ENCODE measurements at regions not wholly inside any gene's neighbourhood (a gene's known extent, or its start where the extent isn't known, plus 50 kb on each side); places are given as distances from the start of the nearest gene placed in this dataset.
A peak's percentile ranks its signal among the peaks of the same experiment; 100 is the strongest.
"Not testable (repeated sequence)": the region's sequence is repeated elsewhere in the genome, so short reads cannot be mapped to it uniquely, and the experiment has no call there.

GRCh38 chr6:165181951-165182414 lies 127.4 kb downstream of the C6orf118 start:
- intact Hi-C loops (cut with DNase I), result no loop called here
- ATAC-seq (no peak), DNase-seq (ENCODE audit: missing footprints) (peak; percentile 63)

DNA sequence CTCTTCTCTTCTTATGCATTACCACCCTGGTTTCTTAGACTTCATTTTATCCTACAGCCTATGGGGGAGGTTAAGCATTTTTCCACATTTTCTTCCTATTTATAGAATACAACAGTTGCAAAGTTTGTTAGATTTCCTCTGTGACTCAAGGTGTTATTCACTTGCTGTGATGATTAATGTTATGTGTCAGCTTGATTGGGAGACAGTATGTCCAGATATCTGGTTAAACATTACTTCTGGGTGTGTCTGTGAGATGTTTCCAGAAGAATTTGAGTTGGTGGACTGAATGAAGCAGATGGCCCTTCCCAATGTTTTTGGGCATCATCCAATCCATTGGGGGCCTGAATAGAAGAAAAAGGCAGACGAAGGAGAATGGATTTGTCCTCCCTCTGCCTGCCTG lies 131.3 kb downstream of the C6orf118 start:
- ATAC-seq (no peak), DNase-seq (ENCODE audit: missing footprints) (no peak)
- intact Hi-C loops (cut with DNase I), result no loop called here

DNA sequence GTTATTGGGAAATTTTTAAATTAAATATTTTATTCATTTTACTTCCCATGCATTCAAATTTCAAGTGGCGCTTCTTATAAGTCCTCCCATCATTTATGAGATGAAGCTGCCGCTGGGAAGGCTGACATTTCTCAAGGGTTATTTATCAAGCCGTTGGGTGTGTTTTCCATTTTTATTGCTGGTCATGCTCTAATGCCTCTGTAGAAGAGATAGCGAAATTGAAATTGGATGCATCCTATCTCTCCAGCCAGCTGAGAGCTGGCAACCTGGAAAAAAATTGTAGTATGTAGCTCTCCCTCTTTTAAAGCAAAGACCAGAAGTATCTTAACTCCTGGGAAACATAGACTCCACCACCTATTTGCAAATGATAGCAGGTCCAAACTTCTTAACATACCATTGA lies 135.9 kb downstream of the C6orf118 start:
- no peak for ATAC-seq
- DNase-seq (ENCODE audit: missing footprints), result no peak
- intact Hi-C loops (cut with DNase I), result no loop called here

GRCh38 chr6:165167861-165168260 lies 141.5 kb downstream of the C6orf118 start:
- DNase-seq (ENCODE audit: missing footprints), result no peak
- intact Hi-C loops (cut with DNase I), result no loop called here
- no peak for ATAC-seq

DNA sequence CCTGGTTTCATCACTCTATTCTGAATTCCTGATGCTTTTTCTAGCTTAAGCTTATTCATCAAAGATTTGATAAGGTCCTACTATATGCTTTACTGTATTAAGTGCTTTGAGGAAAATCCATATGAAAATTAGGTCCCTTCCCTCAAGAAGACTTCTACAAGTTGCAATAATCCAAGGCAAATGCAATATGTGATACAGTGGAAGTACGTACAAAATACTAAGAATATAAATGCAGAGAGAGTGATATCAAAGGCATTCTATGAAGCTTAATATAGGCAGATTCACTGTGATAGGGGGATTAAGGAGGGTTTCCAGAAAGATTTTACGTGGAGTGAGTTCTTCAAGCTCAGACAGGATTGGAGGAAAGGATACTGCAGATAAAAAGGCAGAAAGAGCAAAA lies 142.1 kb downstream of the C6orf118 start:
- ATAC-seq, result no peak
- intact Hi-C loops (cut with DNase I), result no loop called here
- no peak for DNase-seq (ENCODE audit: missing footprints)

DNA sequence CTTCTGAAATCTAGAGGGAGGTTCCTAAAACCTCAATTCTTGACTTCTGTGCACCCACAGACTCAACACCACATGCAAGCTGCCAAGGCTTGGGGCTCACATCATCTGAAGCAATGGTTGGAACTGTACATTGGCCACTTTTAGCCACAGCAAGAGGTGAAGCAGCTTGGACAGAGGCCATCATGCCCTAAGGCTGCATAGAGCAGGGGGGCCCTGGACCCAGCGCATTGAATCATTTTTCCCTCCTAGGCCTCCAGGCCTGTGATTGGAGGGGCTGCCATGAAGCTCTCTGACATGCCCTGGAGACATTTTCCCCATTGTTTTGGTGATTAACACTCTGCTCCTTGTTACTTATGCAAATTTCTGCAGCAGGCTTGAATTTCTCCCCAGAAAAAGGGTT lies 145.9 kb downstream of the C6orf118 start:
- DNase-seq (ENCODE audit: missing footprints) (no peak), ATAC-seq (no peak)
- intact Hi-C loops (cut with DNase I), result no loop called here

DNA sequence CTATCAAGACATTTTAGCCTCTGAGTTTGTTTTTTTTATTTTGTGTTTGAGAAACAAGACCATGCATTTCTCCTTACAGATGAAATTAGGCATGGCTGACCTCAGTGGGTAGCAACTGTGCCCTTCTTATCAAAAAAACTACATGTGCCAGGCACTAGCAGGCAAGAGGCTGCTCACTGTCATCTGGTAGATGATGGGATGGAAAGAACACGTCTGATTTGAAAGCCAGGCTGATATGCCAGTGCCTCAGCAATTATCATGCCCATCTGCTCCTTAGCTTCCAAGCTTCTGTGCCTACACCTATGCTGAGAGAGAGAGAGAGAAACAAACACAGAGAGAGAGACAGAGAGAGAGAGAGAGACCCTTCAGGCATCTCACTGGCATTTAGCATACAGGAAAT lies 149.9 kb downstream of the C6orf118 start:
- ATAC-seq (no peak), DNase-seq (ENCODE audit: missing footprints) (no peak)
- intact Hi-C loops (cut with DNase I), result no loop called here

DNA sequence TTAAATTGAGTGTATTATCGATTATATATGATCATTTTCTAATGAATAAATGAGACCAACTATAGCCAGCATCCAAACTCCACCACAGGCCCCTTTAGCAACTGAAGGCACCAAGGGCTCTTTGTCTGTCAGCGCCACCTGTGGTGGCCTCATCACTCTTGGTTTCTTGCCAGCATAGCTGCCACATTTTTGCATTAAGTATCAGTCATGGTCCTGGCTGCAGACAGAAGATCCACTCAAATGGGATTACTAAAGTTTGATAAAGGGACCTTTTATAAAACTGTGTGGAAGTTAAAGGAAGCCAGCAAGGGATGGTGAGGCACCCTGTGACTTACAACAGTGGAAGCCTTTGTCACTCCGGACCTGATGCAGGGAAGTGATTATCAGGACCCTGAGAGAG lies 162.9 kb downstream of the C6orf118 start:
- no peak for ATAC-seq
- no peak for DNase-seq (ENCODE audit: missing footprints)
- intact Hi-C loops (cut with DNase I), result no loop called here

GRCh38 chr6:165135889-165136288 lies 173.5 kb downstream of the C6orf118 start:
- ATAC-seq (no peak), DNase-seq (ENCODE audit: missing footprints) (no peak)
- intact Hi-C loops (cut with DNase I), result no loop called here

DNA sequence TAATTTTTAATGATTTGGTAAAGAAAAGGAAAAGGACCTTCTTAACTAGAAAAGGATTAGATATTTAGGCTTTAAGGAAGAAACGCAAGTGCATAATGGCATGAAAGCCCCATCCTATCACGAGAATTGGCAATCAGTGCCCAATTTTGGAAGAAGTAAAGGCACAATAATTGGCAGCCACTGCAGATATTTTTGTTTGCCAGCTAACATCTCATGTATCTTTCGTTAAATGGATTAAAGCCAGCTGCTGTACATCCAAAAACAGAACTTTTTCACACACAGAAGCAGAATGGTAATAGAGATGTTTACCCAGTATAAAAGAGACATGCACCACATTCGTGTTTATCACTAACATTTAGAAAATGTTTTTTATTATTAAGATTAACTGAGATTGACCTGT lies 180.3 kb downstream of the C6orf118 start:
- DNase-seq (ENCODE audit: missing footprints) (no peak), ATAC-seq (no peak)
- intact Hi-C loops (cut with DNase I), result no loop called here

DNA sequence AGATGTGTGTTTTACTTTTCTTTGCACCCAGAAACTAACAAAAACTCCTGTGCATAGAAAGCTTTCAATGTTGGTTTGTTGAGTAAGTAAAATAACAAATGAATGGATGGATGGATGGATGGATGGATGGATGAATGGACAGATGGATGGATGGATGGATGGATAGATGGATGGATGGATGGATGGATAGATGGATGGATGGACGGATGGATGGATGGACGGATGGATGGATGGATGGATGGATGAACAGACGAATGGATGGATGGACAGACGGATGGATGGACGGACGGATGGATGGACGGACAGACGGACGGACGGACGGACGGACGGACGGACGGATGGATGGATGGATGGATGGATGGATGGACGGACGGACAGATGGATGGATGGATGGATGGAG lies 181.7 kb downstream of the C6orf118 start:
- DNase-seq (ENCODE audit: missing footprints); intact Hi-C loops (cut with DNase I); ATAC-seq: not testable (repeated sequence)

GRCh38 chr6:165124681-165125080 lies 184.7 kb downstream of the C6orf118 start:
- ATAC-seq; DNase-seq (ENCODE audit: missing footprints); intact Hi-C loops (cut with DNase I): not testable (repeated sequence)

- ATAC-seq, result no peak
- intact Hi-C loops (cut with DNase I), result no loop called here
- DNase-seq (ENCODE audit: missing footprints), result no peak
These were observed 190.0 kb downstream of the C6orf118 start for GRCh38 chr6:165119231-165120020.

DNA sequence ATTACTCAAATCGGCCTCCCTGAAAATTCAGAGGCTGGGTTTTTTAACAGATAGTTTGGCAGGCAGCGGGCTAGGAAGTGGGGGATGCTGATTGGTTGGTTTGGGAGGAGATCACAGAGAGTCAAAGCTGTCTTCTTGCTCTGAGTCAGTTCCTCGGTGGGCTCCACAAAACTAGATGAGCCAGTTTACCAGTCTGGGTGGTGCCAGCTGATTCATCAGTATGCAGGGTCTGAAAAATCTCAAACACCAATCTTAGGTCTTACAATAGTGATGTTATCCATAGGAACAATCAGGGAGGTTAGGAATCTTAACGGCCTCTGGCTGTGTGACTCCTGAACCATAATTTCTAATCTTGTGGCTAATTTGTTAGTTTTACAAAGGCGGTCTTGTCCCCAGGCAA lies 190.7 kb downstream of the C6orf118 start:
- DNase-seq (ENCODE audit: missing footprints), result no peak
- intact Hi-C loops (cut with DNase I), result no loop called here
- no peak for ATAC-seq

- ATAC-seq, result no peak
- DNase-seq (ENCODE audit: missing footprints), result no peak
- intact Hi-C loops (cut with DNase I), result no loop called here
These were observed 191.6 kb downstream of the C6orf118 start for GRCh38 chr6:165117806-165118205.

DNA sequence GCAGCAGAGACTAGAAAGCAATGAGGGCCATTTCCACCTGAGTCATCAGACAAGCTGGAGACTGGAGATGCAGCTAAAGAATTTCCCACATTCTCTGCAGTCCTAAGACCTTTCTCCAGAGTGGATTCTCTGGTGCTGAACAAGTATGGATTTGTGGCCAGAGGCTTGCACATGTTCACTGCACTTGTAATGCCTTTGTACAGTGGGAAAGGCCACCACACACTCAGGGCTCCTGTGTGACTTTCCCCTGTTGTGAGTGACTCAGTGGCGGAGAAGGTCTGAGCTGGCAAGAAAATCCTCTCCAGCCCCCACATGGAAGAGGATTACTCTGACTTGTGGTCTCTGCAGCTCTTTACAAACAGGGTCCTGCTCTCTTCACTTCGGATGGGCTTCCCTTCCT lies 192.3 kb downstream of the C6orf118 start:
- intact Hi-C loops (cut with DNase I), result no loop called here
- DNase-seq (ENCODE audit: missing footprints) (no peak), ATAC-seq (no peak)

DNA sequence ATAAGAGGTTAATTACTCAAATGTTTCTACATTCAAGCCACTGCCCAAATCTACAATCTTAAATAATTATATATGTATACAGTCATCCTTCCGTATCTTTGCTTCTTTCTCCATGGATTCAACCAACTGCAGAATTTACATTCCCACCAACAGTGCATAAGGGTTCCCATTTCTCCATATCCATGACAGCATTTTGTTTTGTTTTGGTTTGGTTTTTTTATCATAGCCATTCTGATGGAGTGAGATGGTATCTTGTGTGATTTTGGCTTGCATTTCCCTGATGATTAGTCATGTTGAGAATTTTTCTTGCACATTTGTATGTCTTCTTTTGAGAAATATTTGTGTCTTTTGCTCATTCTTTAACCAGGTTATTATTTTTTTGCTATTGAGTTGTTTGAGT lies 198.5 kb downstream of the C6orf118 start:
- intact Hi-C loops (cut with DNase I), result no loop called here
- DNase-seq (ENCODE audit: missing footprints), result no peak
- ATAC-seq, result no peak

GRCh38 chr6:165109011-165109410 lies 200.4 kb downstream of the C6orf118 start:
- ATAC-seq (no peak), DNase-seq (ENCODE audit: missing footprints) (no peak)
- intact Hi-C loops (cut with DNase I), result no loop called here

DNA sequence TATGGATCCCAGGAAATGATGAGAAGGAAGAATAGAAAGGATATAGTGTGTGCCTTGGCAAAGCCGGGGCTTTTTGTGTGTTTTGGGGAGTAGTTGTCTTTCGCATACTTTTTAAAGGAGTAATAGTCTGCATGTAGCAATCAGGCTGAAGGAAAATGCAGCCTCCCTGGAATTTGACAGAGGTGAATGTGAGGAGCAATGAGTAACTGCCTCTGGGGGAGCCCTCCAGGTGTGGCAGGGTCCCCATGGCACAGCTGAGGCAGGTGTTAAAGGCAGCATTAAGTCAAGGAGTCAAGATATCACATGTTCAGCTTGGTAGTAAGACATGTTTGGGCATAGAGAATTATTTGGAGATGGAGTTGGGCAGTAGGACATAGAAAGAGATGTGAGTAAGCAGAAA lies 203.1 kb downstream of the C6orf118 start:
- intact Hi-C loops (cut with DNase I), result no loop called here
- no peak for DNase-seq (ENCODE audit: missing footprints)
- no peak for ATAC-seq

DNA sequence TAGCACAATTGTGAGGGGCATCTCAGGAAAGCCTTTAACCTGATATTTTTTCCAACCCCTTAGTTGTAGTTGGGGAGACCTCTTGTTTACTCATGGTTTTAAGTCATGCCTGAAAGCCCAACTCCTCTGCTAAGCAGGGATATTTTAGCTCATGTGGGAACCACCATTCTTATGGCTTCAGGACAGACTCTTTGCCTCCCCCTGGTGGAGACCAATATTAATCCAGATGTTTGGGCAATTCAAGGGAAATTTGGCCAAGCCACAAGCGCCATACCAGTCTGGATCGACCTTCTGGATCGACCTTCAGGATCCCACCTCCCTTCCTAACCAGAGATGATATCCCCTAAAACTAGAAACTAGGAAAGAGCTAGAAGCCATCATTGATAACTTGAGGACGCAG lies 211.2 kb downstream of the C6orf118 start:
- ATAC-seq, result no peak
- DNase-seq (ENCODE audit: missing footprints), result no peak
- intact Hi-C loops (cut with DNase I), result no loop called here

DNA sequence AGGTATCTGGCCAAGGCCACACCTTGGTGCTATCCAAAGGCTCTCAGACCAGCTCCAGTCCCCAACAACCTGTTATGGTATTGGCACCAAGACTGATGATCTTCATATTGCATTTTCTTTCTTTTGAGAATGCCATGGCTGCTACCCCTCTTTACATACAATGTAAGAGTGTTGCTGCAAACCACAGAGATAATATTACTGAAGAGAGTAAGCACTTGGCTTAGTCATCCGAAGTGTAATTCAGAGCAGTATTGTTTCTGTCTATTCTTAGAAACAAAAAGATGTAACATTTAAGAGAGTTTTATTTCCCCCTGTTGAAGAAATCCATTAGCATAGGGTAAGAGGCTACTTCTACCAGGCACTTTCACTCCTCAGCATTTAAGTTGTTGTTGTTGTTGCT lies 212.5 kb downstream of the C6orf118 start:
- no peak for ATAC-seq
- no peak for DNase-seq (ENCODE audit: missing footprints)
- intact Hi-C loops (cut with DNase I), result no loop called here
